Esophagus mucosa (tissue), 1 donor: ENCODE measurements at regions not wholly inside any gene's neighbourhood (a gene's known extent, or its start where the extent isn't known, plus 50 kb on each side); places are given as distances from the start of the nearest gene placed in this dataset.

Experiments used
- ATAC-seq: fragments of 200-7000 bp; cut with Tn5 transposase; one replicate; pipeline ENCODE4 v1.9.1; 2020
- donor health status: DM: yes; HTN: yes; CAD: no.

DNA sequence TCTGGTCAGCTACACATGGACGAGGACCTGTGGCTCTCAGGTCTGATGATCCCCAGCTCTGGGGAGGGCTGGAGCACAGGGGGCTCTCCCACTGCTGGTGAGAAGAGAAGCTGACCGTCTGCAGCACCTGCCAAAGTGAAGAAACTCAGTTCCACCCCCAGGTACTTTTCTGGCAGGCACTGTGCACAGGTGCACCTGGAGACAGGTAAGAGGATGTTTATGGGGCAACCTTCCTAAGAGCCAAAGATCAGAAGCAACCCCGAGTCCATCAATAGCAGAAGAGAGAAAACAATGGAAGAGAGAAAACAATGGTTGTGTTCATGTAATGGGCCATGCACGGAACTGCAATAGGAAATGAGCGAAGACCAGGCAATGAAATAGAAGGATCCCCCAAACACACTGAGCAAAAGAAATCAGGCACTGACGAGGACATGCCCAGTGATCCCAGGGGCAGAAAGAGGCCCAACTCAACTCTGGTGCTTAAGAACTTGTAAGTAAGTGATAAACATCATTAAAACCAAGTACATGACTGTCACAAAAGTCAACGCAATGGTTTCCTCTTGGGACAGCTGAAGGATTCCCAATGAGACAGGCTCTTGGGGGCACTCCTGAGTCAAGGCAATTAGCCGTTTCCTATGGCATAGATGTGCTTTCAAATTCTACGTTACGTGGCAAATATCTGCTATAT is 95.0 kb upstream of the ALDH1A3 start:
- ATAC-seq = no peak

DNA sequence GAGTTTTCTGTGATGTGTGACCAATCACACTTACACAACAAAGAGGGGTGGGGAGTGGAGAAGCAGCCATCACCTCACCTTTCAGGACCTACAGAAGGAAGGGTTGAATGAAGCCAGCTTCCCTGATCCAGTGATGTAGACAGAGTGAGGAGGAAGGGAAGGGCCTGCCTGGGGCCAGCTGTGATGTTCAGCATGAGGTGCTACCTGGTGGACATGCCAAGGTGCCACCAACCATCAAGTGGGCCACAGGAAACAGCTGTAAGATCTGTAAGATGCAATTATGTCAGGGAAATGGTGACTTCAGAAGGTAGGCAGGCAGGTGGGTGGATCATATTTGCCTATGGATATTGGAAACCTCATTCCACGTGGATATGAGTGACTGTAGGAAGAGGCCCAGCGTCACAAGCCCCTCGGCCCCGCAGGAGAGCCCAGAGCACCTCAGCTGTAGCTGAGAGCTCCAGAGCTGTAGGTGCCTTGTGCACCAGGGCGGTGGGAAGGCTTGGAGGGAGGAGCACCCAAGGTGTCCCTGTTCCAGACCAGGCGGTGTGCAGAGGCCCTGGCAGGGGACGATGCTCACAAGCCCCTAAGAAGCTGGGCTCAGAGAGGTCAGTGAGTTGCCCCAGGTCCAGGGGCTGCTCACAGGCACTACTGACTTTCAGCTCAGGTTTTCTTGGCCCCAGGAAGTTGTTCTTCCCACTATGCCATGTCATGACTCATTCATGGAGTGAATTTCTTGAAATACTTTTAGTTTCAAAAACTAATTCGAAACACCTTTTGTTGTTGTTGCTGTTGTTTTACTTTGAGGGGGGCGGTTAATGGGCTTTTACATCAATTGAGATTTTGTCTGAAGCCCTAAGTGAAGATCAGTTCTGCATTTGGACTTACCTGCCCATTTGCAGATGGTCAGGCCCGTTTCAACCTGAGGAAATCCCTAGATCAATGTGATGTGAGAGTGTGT is 94.2 kb upstream of the ALDH1A3 start:
- no peak for ATAC-seq

DNA sequence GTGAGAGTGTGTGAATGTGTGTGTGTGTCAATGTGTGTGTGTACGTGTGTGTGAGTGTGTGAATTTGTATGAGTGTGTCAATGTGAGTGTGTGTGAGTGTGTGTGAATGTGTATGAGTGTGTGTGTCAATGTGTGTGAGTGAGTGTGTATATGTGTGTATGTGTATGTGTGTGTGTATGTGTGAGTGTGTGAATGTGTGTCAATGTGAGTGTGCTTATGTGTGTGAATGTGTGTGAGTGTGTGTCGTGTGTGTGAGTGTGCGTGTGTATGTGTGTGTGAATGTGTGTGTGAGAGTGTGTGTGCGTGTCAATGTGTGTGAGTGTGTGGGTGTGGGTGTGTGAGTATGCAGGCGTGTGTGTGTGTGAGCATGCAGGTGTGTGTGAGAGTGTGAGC is 93.5 kb upstream of the ALDH1A3 start:
- ATAC-seq = no peak

DNA sequence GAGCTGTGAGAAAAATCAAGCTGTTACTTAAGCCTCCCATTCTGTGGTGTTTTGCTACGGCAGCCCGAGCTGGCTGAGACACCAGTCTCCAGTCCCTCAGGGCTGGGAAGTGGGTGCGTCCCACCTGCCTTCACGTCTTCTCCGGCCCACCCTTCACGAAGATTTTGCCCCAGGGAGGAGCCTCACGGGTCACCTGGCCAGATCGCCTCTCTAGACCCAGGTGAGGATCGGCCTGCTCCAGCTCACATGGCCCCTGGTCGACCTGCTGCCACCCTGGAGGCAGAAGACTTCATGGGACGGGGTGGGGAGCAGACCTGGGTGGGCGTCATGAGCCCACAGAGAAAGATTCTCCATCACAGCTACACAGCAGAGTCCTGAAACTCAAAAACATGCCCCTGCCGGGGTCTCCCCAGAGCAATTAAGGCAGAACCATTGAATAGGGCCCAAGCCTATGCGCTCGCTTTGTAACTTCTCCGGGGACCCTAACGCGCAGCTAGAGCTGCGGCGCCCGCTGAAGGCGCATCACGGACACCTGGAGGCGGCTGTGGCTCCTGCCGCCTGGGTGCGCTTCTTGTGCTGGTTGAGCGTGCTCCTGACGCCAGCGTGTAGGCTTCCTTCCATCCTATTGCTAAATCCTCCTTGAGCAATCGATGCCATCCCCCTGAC is 92.6 kb upstream of the ALDH1A3 start:
- no peak for ATAC-seq

DNA sequence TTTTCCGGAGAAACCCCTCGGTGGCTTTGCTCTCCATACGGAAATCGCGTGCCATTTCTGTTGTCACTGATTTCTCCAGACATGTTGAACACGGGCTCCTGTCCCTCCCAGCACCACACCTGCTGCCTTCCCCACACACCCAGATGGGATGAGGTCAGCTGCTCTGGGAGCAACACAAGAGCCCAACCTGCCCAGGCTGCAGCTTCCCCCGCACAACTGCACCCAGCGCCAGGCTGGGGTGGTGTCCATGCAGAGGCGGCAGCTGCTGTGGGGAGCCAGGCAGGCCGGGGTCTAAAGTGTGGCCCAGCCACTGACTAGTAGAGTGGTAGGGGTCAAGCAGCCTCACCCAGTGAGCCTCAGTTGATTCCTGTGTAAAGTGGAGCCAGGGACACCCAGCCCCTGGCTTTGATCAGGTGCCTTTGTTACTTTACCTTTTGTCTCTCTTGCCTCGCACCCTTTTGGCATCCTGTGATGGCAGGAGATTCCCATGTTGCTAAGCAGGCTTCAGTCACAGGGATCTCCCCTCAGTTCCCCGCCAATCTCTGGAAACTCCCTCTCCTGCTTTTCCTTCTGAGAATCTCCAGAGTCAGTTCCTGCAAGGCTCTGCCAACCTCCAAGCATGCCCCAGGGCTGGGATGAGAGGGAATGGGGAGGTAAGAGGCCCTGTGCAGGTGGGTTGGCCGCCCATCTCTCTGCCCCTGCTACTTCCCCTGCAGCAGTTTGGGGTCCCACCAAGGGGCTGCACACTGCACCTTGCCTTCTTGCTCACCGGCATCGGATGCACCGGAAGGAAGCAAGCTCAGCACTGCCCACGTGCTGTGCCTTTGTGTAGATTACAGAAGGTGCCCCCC is 91.8 kb upstream of the ALDH1A3 start:
- ATAC-seq = no peak

DNA sequence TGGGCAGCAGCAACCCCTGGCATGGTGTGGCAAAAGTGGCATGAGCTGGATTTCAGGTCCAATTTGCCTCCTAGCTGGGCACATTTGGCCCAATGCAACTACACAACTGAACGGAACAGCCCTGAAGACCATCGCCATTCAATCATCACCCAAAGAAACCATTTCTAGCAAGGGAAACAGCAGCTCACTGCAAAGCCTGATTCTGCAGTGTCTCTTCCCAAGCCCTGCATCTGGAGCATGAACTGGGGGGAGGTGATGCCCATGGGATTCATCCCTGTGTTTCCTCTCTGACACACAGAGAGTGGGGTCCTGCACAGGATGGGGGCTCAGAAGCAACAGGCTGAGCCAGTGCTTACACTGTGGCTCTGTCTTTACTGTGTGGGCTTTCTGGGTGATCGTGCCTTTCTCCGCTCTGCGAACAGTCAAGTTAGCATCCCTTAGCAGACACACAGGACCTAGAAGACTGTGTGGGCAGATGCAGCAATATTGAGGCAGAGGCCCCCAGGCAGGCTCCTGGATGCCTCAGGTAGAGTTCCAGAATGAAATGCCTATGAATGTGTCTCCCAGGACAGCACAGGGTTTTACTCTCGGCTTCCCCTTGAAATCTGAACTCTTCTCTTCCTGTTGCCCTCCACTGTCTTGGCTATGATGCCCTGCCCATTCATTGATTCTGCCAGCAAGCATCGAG is 91.1 kb upstream of the ALDH1A3 start:
- no peak for ATAC-seq

DNA sequence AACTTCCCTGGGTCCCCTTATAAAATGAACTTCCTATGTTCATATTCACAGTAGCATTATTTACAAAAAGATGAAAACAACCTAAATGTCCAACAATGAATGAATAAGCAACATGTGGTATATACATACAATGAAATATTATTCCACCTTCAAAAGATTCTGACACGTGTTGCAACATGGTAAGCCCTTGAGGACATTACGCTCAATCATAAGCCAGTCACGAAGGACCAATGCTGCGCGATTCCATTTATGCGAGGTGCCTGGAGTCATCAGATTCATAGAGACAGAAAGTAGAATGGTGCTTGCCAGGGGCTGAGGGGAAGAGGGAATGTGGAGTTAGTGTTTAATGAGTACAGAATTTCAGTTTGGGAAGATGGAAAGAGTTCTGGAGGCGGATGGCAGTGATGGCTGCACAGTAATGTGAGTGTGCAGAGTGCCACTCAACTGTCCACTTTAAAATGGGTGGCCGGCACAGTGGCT is 88.8 kb upstream of the ALDH1A3 start:
- no peak for ATAC-seq

DNA sequence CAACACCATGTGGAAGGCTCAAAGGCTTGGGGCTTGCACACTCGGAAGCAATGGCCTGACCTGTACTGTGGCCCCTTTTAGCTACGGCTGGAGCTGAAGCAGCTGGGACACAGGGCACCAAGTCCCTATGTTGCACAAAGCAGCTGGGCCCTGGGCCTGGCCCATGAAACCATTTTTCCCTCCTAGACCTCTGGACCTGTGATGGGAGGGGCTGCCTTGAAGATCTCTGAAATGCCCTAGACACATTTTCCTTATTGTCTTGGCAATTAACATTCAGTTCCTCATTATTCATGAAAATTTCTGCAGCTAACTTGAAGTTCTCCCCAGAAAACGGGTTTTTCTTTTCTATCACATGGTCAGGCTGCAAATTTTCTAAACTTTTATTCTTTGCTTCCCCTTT is 85.6 kb upstream of the ALDH1A3 start:
- ATAC-seq = no peak

DNA sequence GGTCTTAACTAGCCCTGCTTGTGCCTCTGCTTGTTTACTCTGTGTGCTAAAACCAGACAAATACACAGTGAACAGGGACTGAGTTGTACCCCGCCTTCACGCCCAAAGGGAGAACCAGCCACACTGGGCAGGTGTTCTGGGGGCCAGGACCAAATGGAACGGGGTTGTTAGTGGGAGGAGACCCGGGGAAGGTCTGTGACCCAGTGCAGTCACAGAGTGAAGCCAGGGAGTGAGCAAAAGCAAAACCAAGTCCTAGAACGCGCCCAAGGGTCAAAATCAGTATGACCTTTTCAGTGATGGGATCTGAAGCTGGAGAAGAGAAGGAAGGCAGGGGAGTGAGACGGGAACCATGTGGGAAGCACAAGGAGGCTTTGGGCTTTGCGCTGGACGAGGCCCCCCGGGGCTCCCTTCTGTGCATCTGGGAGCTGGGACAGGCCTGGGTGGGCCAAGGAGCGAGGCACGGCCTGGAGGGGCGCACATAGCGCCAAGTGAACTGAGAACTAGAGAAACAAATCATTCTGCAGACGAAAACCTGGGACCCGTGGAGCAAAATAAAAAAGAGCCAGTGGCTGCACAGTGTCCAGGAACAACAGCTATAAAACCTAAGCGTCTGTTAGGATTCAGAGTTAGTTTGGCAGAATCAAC is 78.3 kb upstream of the ALDH1A3 start:
- ATAC-seq = no peak

DNA sequence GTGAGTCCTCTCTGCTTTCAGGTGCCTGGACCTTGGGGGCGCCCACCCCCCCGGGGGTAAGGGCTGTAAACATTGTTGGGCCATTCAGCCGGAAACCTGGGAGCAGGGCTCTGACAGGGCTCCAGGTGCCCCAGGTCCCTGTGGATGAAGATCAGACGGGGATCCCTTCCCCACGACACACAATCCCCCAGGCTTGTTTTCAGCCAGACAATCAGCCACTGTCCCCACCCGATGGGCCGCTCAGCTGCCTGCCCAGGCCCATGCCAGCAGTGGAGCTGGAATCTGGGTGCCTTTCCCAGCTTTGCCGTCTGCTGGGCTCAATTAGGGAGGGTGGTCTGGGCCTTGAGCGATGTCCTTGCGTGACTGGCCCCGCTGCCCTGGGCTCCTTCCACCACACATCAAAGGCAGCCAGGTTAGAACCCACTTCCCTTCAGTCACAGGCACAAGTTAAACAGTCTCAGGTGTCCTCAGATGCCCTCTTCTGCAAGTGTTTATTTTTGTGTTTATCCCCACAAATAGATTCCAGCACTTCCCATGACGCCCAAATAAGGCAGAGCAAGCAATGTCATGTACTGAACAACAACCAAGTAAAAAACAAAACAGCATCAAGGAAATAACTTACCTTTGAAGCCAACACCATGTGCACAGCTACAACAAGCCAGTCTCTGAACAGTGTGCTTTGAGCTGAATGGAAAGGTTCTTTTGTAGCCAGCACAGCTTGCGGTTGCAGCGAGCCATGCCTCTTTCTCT is 77.0 kb upstream of the ALDH1A3 start:
- no peak for ATAC-seq

DNA sequence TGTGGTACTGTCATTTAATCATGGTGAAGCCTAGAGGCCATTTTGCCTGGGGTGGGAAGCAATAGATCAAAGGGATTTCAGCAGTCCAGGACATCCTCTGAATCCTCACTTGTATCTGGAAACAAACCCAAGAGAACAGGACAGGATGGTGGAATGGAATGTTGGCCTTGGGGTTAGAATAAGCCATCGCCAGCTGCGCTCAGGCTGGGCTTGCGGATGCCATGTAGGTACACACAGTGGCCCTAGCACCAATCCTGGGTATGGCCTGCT is 76.5 kb upstream of the ALDH1A3 start:
- no peak for ATAC-seq

DNA sequence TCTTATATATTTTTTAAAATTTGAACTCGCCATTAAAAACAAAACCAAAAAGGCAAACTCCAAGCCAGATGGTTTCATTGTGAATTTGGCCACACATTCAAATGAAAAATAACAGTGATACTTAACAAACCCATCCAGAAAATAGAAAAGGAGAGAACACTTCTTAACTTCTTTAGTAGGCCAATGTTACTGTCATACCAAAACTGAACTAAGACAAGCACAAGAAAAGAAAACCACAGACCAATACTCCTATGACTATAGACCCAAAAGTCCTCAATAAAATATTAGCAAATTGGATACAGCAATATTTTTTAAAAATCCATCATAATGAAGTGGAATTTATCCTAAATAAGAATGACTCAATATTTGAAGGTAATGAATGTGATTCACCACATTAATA is 73.5 kb upstream of the ALDH1A3 start:
- ATAC-seq = no peak

DNA sequence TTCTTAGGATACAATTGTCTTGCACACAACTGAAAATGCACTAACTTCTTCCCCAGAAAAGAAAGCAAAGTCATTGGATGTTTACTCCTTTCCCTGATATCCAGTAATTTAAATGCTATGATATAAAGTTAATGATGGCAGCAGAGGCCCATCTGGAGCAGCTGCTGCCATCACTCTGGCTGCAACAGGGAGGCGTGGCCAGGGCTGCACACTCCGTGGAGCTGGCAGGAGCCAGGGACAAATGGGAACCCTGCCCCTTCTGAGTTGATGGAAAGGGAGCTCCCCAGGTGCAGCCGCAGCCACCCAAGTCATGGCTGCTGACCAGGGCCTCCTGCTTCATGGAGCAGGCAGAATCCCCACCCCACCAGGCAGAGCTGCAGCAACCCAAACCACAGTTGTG is 72.6 kb upstream of the ALDH1A3 start:
- ATAC-seq = no peak

DNA sequence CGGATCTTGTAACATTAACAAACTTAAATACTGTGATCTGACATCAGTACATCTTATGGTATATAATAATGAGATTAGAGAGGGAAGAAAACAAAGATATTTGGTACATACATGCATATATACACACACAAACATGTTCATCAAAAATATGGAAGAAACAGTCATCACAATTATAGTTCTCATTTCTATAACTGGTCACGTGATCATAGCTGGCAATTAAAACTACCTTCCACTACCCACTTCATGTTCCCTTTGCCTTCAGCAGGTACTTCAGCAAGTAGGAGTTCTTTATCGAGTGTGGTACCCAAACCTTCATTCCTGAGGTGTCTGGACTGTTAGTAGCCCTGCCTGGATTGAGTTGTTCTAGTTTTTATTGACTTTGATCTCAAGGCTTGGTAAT is 70.9 kb upstream of the ALDH1A3 start:
- ATAC-seq = no peak

DNA sequence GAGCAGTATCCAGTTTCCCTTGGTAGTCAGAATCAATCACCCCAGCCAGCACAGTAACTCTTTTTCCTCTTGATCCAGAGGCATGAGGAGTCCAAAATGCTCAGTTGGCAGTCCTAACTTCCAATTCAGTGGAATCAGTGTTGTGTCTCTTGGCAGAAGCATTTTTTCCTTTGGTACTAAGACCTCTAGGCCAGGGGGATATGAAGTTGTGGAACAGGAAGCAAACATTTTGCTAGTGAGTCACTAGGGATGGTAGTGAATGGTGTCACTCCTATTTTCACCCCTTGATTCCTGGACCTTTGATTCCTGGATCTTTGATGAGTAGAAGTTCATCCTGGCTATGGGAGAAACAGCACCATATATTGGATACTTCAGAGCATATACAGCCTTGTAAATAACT is 70.5 kb upstream of the ALDH1A3 start:
- no peak for ATAC-seq

DNA sequence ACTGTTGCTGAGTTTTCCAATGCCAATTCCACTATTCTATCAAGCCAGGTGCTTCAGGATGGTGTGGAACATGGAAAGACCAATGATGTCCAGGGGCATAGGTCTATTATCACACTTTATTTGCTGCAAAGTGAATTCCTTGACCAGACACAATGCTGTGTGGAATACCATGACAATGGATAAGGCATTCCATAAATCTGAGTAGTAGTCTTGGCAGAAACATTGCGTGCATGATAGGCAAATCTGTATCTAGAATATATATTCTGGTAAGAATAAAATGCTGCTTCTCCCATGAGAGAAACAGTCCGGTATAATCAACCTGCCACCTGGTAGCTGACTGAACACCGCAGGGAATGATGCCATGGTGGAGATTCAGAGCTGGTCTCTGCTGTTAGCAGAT is 70.0 kb upstream of the ALDH1A3 start:
- no peak for ATAC-seq

DNA sequence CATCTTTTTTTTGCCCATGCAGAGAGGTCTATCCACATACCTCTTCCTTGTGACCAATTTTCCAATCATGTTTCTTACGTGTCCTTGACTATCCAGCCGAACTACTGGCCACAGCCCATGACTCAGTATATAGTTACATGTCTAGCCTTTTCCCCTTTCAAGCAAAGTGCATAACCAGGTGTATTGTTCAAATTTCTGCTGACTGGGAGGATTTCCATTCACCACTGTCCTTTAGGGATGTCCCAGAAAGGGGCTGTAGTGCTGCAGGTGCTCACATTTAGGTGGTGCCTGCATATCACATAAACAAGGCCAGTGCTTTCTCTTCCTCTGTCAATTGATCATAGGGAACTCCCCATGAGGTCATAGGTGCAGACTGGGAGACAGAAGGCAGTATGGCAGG is 69.4 kb upstream of the ALDH1A3 start:
- ATAC-seq = peak; percentile 47

DNA sequence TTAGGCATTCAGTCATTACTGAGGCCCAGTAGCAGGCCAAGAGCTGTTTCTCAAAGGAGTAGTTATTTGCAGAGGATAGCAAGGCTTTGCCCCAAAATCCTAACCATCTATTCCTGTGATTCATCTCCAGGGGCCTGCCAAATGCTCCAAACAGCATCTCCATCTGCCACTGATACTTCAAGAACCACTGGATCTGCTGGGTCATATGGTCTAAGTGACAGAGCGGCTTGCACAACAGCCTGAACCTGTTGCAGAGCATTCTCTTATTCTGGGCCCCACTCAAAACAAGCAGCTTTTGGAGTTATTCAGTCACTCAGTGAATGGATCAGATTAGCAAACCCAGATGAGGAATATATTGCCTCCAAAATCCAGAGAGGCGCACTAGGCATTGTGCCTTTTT is 68.8 kb upstream of the ALDH1A3 start:
- no peak for ATAC-seq

DNA sequence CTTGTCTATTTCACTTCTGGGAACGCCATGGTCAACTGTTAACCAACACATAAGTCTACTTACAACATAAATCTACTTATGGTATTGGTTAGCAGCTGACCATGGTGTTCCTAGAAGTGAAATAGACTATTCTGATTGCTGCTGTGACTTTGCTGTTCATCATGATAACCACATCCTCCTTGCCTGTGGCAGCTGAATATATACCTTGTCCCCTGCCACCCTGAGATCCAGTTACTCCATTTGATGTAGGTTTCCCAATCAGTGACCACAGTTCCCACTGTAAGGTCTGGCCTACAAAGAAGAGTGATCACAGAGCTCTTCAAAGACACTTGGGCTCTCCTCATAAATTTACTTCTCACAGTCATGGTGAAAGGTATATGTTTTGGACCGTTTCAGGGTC is 66.8 kb upstream of the ALDH1A3 start:
- ATAC-seq = no peak

DNA sequence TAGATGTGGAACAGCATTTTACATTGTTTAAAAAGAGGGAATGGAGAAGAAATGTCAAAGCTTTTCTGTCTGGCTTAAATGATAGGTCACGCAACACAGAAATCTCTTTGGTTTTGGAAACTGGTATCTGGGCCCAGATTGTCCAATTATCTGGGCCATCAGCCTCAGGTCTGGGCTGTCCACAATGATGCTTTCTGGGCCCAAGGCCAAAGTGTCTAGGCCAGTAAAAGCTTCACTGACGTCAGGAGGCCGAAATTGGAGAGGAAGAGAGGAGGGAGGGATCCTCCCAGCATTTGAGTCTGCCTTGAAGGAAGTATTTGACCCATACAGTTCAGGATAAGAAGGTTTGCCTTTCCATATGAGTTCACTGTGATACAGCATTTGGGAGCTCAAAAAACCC is 60.7 kb upstream of the ALDH1A3 start:
- ATAC-seq = no peak

DNA sequence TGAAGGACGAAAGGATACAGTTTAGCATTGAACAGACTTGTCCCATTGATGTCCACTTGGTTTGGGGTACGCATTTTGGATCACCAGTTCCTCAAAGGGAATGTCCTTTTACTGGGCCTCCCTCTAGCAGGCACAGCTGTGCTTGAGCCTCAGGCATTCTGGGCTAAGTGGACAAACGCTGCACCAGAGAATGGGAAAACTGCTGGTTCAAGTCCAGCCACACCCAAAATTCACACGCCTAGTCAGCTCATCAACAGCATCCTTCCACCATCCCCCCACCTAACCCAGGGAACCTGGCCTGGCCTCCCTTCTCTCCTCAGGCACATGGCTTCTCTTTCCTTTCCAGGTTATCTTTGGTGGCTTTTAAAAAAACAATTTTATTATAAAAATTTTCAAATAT is 59.1 kb upstream of the ALDH1A3 start:
- no peak for ATAC-seq
